ENCODE measurements at regions not wholly inside any gene's neighbourhood (a gene's known extent, or its start where the extent isn't known, plus 50 kb on each side); places are given as distances from the start of the nearest gene placed in this dataset.

GRCh38 chr9:107942856-107943255, 453.3 kb upstream of the KLF4 start:
- no peak for TF ChIP-seq EZH2 (IDR thresholded peaks at IDR 0.05; ENCODE audit: borderline replicate concordance, low read length)
- TF ChIP-seq, protein P1, sequence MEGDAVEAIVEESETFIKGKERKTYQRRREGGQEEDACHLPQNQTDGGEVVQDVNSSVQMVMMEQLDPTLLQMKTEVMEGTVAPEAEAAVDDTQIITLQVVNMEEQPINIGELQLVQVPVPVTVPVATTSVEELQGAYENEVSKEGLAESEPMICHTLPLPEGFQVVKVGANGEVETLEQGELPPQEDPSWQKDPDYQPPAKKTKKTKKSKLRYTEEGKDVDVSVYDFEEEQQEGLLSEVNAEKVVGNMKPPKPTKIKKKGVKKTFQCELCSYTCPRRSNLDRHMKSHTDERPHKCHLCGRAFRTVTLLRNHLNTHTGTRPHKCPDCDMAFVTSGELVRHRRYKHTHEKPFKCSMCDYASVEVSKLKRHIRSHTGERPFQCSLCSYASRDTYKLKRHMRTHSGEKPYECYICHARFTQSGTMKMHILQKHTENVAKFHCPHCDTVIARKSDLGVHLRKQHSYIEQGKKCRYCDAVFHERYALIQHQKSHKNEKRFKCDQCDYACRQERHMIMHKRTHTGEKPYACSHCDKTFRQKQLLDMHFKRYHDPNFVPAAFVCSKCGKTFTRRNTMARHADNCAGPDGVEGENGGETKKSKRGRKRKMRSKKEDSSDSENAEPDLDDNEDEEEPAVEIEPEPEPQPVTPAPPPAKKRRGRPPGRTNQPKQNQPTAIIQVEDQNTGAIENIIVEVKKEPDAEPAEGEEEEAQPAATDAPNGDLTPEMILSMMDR (conservative IDR thresholded peaks at IDR 0.05 in 1 of 2, IDR thresholded peaks at IDR 0.05 in 1 of 2; ENCODE audit: extremely low read depth in 1 of 2, insufficient read depth in 1 of 2, low read depth in 1 of 2, low read length in 2 of 2): no peak
